GM06990 (cell line): ENCODE measurements at regions not wholly inside any gene's neighbourhood (a gene's known extent, or its start where the extent isn't known, plus 50 kb on each side); places are given as distances from the start of the nearest gene placed in this dataset.

Source experiments
- DNase-seq: peaks from one replicate; pipeline ENCODE4 v3.0.0-alpha.2; 2011; ENCODE audit not compliant: insufficient read length; ENCODE audit errors: extremely low read depth
- H3K27me3 ChIP-seq: replicated peaks from 2 replicates; pipeline ENCODE4 v1.6.0; 2011; ENCODE audit warnings: low read length; ENCODE audit not compliant: control insufficient read depth, insufficient read depth
- H3K36me3 ChIP-seq: 2 replicates; pipeline ENCODE4 v1.5.1; 2011; ENCODE audit warnings: low read length; ENCODE audit not compliant: control insufficient read depth, insufficient read depth
- H3K4me3 ChIP-seq: replicated peaks from 2 replicates; pipeline ENCODE4 v1.5.1; 2011; ENCODE audit warnings: low read depth, mild to moderate bottlenecking, control low read depth, low read length
- CTCF ChIP-seq: IDR thresholded peaks from 2 replicates; pipeline ENCODE4 v1.5.1; 2011; ENCODE audit warnings: low read length, control low read depth, mild to moderate bottlenecking, inconsistent platforms; ENCODE audit not compliant: insufficient read depth, poor library complexity, severe bottlenecking

DNA sequence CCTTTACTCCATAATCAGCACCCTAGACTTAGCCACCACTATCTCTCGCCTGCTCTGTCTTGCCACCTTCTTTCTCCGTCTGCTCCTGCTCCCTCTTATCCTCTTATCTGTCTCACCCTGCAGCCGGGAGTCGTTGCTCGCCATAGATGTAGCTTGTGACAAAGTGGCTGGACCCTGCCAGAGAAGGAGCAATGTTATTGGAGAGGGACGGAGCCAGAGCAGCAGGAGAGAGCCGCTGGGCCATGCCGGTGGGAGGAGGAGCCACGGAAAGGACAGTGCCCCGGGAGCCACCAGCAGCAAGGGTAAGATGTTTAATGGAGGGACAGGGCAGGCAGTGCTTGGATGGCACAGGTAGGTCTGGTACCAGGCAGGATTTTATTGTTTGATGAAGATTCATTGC is 137.3 kb downstream of the SEC61B start:
- no peaks in the 10 kb centered on the region for H3K36me3 ChIP-seq
- no peaks in the 10 kb centered on the region for H3K27me3 ChIP-seq
- no peak overlapping the region for H3K4me3 ChIP-seq
- TF ChIP-seq CTCF = no peak
- DNase-seq = no peak

- Histone ChIP-seq H3K36me3 (no peaks in the 10 kb centered on the region), H3K4me3 (no peak overlapping the region), H3K27me3 (no peaks in the 10 kb centered on the region)
- no peak for TF ChIP-seq CTCF
- no peak for DNase-seq
Observed at GRCh38 chr9:99360026-99360425, 137.9 kb downstream of the SEC61B start.

DNA sequence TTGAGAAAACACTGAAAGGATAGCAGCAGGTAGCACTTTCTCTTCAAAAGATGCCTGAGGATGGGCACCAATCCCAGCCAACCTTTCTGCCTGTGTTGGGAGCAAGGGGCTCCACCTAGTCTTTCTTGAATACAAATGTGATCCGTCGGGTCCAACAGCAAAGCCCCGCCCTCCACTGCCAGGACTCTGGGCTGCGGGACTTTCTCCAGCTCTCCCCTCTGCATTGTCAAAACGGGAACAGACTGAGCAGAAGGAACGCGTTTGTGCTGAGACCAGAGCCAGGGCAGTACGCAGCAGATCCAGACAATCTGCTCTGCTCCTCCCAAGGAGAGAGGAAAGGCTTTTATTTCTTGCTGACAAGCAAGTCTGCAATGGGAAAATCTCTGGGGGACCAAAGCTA is 139.7 kb downstream of the SEC61B start:
- TF ChIP-seq CTCF = no peak
- no peaks in the 10 kb centered on the region for H3K36me3 ChIP-seq
- no peak for DNase-seq
- H3K27me3 ChIP-seq = no peaks in the 10 kb centered on the region
- H3K4me3 ChIP-seq = no peak overlapping the region

GRCh38 chr9:99362321-99362720 is 140.2 kb downstream of the SEC61B start:
- DNase-seq = no peak
- H3K36me3 ChIP-seq = no peaks in the 10 kb centered on the region
- H3K27me3 ChIP-seq = no peaks in the 10 kb centered on the region
- H3K4me3 ChIP-seq = no peak overlapping the region
- TF ChIP-seq CTCF = no peak

GRCh38 chr9:99363509-99363908 is 141.4 kb downstream of the SEC61B start:
- Histone ChIP-seq H3K27me3 (no peaks in the 10 kb centered on the region), H3K36me3 (no peaks in the 10 kb centered on the region), H3K4me3 (no peak overlapping the region)
- no peak for DNase-seq
- TF ChIP-seq CTCF = no peak

GRCh38 chr9:99365233-99365980 is 143.3 kb downstream of the SEC61B start:
- no peaks in the 10 kb centered on the region for H3K27me3 ChIP-seq
- no peaks in the 10 kb centered on the region for H3K36me3 ChIP-seq
- no peak for DNase-seq
- no peak for TF ChIP-seq CTCF
- no peak overlapping the region for H3K4me3 ChIP-seq
